Nephron progenitor cell (in vitro differentiated cells): ENCODE measurements at regions not wholly inside any gene's neighbourhood (a gene's known extent, or its start where the extent isn't known, plus 50 kb on each side); places are given as distances from the start of the nearest gene placed in this dataset.

Experiments used
- DNase-seq: peaks from one replicate; pipeline ENCODE4 v3.0.0; 2021
- H3K27ac Mint-ChIP-seq: 2 replicates; pipeline ENCODE4 v1.8.0; 2021; ENCODE audit warnings: mild to moderate bottlenecking, moderate library complexity, mixed read lengths
- H3K27me3 Mint-ChIP-seq: 2 replicates; pipeline ENCODE4 v1.8.0; 2021; ENCODE audit warnings: mild to moderate bottlenecking, low read depth, mixed read lengths; ENCODE audit not compliant: poor library complexity
- H3K36me3 Mint-ChIP-seq: 2 replicates; pipeline ENCODE4 v1.8.0; 2021; ENCODE audit warnings: low read depth, mixed read lengths
- H3K4me1 Mint-ChIP-seq: 2 replicates; pipeline ENCODE4 v1.8.0; 2021; ENCODE audit warnings: mixed read lengths
- H3K4me3 Mint-ChIP-seq: 2 replicates; pipeline ENCODE4 v1.8.0; 2021; ENCODE audit warnings: mild to moderate bottlenecking, moderate library complexity, mixed read lengths
- H3K9me3 Mint-ChIP-seq: 2 replicates; pipeline ENCODE4 v1.8.0; 2021; ENCODE audit warnings: mild to moderate bottlenecking, moderate library complexity, mixed read lengths
- CTCF ChIP-seq: fragments of 200-600 bp; sonication (generic); IDR thresholded peaks from 2 replicates; pipeline ENCODE4 v1.5.0; 2021; ENCODE audit warnings: antibody characterized with exemption

- Mint-ChIP-seq H3K36me3 (no peaks in the 10 kb centered on the region), H3K4me3 (no peak overlapping the region), H3K27ac (no peak overlapping the region), H3K27me3 (no peaks in the 10 kb centered on the region), H3K9me3 (no peaks in the 10 kb centered on the region), H3K4me1 (no peaks in the 10 kb centered on the region)
- no peak for DNase-seq
- TF ChIP-seq CTCF: no peak
Measured at GRCh38 chr4:30956916-30957315, 236.7 kb downstream of the PCDH7 start.

GRCh38 chr4:30957706-30958105 is 237.5 kb downstream of the PCDH7 start:
- Mint-ChIP-seq H3K27me3 (no peaks in the 10 kb centered on the region), H3K36me3 (no peaks in the 10 kb centered on the region), H3K4me3 (no peak overlapping the region), H3K4me1 (no peaks in the 10 kb centered on the region), H3K27ac (no peak overlapping the region), H3K9me3 (no peaks in the 10 kb centered on the region)
- no peak for DNase-seq
- no peak for TF ChIP-seq CTCF

- no peaks in the 10 kb centered on the region for H3K4me1 Mint-ChIP-seq
- H3K9me3 Mint-ChIP-seq: no peaks in the 10 kb centered on the region
- no peaks in the 10 kb centered on the region for H3K36me3 Mint-ChIP-seq
- no peak for TF ChIP-seq CTCF
- no peak overlapping the region for H3K4me3 Mint-ChIP-seq
- no peak overlapping the region for H3K27ac Mint-ChIP-seq
- no peaks in the 10 kb centered on the region for H3K27me3 Mint-ChIP-seq
- no peak for DNase-seq
Measured at GRCh38 chr4:30959781-30960485, 239.8 kb downstream of the PCDH7 start.

GRCh38 chr4:30962939-30963338 is 242.8 kb downstream of the PCDH7 start:
- Mint-ChIP-seq H3K27me3 (no peaks in the 10 kb centered on the region), H3K27ac (no peak overlapping the region), H3K4me1 (no peaks in the 10 kb centered on the region), H3K4me3 (no peak overlapping the region), H3K36me3 (no peaks in the 10 kb centered on the region), H3K9me3 (no peaks in the 10 kb centered on the region)
- TF ChIP-seq CTCF: no peak
- no peak for DNase-seq

GRCh38 chr4:30968926-30969325 is 248.8 kb downstream of the PCDH7 start:
- no peaks in the 10 kb centered on the region for H3K9me3 Mint-ChIP-seq
- no peak overlapping the region for H3K27ac Mint-ChIP-seq
- no peaks in the 10 kb centered on the region for H3K4me1 Mint-ChIP-seq
- no peak overlapping the region for H3K4me3 Mint-ChIP-seq
- DNase-seq: no peak
- H3K36me3 Mint-ChIP-seq: no peaks in the 10 kb centered on the region
- TF ChIP-seq CTCF: no peak
- no peaks in the 10 kb centered on the region for H3K27me3 Mint-ChIP-seq

GRCh38 chr4:30972542-30972941 is 252.4 kb downstream of the PCDH7 start:
- Mint-ChIP-seq H3K4me3 (no peak overlapping the region), H3K27ac (no peak overlapping the region), H3K27me3 (no peaks in the 10 kb centered on the region), H3K4me1 (no peaks in the 10 kb centered on the region), H3K9me3 (no peaks in the 10 kb centered on the region), H3K36me3 (no peaks in the 10 kb centered on the region)
- no peak for TF ChIP-seq CTCF
- no peak for DNase-seq
